Bone marrow (tissue), 2 donors: ENCODE measurements at regions not wholly inside any gene's neighbourhood (a gene's known extent, or its start where the extent isn't known, plus 50 kb on each side); places are given as distances from the start of the nearest gene placed in this dataset.

Source experiments
- DNase-seq, 2 donors: peaks; one replicate each; lab custom pipeline; 2025; lab: John Stamatoyannopoulos, UW

DNA sequence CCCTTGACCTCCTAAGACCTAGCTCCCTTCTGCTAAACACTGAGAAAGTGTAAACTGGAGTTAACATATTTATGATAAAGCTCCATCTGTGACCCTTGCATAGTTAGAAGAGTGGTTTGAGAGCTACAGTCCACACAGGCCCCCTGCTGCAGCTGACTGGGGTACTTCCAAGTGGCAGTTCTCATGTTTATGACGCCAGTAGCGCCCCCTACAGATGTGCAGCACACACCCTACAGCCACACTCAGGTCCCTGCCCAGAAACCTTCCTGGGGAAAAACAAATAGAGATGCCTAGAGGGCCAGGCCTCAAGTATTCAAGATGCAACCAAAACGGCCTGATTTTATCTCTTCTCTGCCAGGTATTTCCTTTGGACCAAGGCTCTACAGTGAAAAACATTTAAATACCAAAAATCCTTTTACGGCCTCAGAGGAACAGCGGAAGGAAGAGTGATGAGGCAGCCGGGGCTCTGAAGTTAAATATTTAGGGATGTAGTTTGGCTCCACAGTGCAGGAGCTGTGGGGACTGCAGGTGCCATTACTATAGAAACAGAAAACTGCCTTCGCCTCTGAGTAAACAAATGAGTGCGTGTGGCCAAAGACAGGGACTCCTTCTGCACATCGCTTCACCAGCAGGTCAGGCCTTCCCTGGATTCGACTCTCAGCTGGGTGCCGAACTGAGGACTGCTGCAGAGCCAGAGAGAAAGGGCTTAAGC is 553.1 kb downstream of the EFNB2 start:
- no peak for DNase-seq

DNA sequence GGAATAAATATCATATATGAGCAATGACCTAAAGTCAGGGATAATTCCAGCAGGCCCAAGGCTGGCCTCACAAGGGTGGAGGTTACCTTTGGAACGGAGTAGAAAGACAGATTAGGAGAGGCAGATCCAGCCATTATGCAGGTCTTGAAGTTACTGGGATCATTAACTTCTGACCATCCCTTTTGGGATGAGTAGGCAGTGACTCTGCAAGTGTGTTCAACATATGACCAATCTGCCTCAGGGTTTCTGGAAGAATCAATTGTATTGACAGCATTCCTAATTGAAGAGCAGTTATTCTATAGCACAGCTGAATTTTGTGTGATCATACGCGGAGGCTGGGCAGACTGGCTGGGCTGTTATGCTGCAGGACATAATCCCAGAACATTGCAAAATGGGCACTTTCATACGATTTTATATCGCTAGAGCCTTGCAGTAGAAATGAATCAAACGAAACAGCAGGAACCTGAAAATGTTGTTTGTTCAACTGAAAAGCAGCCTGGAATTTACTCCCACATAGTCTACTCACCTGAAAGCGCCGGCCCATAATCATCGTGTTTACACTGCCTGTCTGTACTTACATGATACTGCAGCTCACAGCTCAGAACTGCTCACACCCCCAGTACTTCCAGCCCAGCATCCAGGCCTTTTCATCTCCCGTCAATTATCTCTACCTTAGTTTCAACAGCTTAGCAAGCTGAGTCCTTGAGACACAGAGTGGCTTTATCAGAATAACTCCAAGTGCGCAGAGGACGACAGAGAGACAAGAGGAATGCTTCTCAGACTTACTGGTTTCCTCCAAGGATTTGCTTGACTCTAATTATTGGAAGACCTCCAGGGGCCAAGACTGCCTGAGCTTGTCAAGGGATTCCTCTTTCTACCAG is 556.1 kb downstream of the EFNB2 start:
- no peak for DNase-seq

DNA sequence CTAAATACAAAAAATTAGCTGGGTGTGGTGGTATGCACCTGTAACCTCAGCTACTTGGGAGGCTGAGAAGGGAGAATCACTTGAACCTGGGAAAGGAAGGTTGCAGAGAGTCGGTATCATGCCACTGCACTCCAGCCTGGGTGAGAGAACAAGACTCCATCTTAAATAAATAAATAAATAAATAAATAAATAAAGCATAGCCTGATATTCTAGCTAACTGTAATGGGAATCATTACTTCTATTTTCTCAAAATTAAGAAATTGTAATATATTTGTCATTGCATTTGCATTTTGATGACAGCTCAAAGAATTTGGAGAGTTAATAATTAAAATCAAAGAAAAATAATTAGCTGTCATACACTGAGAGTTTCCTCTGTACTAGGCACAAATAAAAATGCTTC is 561.1 kb downstream of the EFNB2 start:
- no peak for DNase-seq

DNA sequence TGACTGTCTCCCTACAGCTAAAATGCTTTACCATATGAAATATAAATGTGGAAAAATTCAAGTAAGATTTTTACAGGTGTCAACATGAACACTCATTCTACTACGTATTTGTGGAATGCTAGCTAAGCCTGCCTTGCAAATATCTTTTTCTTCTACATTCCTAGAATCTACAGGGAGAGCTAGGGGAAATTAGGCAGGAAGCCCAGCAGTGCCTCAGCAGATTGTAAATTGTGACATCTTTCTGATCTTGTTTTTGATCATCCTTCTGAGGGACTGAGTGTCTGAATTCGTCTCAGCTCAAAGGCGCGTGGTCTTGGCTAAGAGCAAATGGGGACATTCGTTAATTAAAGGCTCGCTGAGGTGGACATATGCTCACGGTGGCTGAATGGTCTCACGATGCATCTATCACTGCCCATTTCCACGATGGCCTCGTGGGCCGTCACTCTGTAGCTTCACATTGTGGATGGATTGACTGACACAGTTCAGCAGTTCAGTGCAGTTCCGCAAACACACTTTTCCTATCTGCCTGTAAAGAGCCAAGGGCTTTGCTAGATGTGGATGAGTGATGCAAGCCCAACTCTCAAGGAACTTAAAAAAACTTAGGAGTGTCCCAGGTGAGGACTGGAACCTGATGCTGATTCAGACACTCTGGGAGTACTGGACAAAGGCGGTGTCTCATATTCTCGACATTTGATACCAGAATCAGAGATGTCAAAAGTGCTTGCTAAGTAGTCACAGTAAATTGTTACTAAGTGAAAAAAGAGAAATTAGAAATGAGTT is 562.5 kb downstream of the EFNB2 start:
- no peak for DNase-seq

DNA sequence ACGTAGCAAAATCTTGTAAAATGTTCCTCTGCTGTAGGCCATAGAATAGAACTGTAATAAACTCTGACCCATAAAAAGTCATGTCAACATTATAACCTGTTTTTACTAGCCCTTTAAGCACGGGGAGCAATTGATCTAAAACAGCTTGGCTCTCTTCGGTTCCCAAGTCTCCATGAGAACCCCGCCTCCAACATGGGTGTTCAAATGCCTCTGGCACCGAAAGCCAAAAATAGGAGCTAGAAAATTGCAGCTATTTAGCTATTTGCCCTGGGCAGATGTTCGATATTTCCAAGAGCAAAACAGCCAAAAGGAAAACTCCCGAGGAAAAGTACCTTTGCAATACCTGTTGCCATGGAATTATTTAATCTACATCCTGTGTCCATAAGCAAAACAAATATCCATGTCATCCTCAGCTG is 563.1 kb downstream of the EFNB2 start:
- no peak for DNase-seq

DNA sequence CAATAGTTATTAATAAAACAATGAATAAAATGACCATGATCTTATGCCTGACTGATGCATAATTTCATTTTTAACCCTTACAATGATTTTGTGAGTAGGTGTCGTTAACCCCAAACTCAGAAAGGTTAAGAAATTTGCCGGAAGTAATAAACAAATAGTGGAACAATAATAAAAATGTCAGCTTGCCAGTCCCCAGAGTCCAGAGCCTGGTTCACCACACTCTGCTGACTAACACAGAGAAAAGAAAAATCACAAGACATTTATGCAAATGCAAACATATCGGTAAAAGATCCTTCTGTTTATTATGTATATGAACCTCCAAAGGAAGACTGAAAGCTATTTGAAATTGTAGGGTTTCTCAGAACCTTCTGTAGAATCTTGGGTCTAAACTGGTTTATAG is 563.7 kb downstream of the EFNB2 start:
- DNase-seq = no peak

DNA sequence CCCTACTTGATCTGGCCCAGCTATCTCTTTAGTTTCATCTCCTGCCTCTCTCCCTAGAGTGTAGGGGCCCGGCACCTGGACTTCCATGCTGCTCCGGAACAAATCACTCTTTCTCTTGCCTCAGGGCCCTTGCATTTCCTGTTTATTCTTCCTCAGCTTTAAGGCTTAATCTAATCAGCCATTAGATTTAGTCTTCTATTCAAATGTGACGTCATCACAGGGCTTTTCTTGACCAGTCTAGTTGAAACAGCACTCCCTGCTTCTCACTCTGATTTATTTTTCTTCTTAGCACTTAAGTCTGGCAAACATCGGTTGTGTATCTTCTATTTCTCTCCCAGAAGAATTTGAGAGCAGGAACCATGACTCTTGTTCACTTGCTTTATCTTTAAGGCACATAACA is 564.1 kb downstream of the EFNB2 start:
- DNase-seq = no peak

DNA sequence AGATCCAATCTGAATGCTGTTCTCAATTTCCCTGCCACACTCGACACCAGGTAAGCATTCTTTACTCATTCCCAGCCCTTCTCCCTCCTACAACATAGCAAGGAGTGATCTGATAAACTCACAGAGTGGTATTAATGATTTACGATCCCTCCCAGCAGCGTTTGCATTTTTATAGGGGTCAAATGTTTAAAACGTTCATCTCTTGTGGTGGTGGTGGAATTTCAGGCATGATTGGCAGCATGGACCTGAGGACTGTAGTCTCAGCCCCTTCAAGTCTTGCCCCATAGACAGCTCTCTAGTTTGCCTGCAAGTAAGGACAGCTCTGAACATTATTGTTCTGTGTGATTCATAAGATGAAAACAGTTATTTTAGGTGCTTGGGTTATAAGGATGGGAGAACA is 565.7 kb downstream of the EFNB2 start:
- no peak for DNase-seq

DNA sequence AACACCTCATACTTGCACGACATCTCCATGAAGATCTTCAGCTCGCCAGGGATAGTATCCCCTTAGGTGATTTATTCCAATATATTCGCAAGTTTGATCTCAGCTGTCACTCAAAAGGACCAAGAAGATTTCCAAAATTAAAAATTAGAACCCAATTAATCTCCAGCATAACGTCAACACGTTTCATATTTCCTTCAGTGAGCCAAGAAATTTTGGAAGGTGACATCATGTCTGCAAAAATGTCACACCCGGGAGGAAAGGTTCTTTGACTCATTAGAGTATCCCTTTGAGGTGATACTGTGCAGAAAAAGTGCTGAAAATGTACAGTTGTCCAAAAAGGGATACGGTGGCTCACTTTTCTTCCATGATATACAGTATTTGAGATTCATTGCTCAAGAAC is 569.6 kb downstream of the EFNB2 start:
- no peak for DNase-seq

DNA sequence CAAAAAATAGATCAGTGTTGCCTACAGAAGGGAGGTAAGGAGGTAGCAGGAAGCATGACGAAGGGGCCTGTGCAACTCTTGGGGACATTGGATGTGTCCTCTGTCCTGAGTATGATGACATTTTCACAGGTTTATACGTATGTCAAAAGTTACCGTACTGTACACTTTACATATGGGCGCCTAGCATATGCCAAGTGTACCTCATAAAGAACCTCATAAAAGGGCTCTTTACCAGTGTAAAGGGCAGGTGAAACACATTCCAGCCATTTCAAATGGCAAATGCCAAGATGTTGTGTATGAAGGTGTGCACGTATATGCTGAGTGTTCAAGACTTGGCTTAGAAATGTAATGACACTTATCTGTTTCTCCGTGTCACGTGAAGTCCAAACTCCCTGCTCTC is 573.4 kb downstream of the EFNB2 start:
- DNase-seq = no peak

DNA sequence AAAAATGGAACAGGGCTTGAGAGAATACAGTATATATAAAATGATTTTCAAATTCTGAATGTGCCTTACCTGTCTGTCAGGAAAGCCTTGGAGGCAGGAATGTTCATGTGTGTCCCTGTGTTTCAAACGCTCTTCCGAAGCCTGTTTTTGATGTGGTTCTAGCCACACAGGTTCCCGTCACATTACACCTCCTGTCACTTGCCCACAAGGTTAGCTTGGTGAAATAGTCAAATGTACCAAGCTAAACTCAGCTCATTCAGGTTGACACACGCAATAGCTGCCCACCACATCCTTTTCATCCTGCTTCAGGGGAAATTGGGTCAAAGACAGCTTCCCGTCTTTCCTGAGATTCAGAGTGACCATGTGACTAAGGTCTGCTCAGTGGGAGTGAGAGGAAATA is 574.0 kb downstream of the EFNB2 start:
- DNase-seq = no peak

DNA sequence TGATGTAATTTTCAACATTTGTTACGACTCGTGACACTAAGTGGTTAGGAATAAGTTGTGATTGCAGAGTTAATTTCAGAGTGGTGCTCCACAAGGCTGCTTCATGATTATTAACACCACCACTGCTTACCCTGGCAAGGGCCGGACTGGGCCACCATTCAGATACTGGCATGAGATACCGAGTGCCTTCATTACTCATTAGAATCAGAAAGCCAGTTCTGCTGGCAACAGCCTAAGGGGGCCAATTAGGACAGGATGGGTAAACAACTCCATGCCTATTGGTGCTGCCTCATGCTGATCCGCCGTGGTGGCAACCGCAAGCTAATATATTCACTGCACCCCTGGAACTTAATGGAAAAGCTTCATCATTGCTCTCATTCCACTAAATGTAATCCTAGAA is 575.1 kb downstream of the EFNB2 start:
- DNase-seq = no peak

DNA sequence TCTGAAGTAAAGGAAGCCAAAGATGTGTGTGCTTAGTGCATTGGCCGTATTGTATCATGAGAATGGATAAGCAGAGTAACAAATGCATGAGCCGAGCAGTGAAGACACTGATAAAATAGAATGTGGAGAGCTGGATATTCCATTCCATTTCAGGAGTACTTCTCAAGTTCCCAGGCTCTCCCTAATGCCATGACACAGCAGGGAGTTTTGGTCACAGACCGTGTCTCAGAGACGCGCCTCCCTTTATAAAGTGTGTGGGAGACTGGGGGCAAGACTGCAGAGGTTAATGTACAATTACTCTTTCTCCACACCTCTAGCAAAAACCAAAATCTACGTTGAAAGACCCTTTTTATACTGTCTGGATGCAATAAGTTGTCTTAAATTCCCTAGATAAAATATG is 575.6 kb downstream of the EFNB2 start:
- no peak for DNase-seq

DNA sequence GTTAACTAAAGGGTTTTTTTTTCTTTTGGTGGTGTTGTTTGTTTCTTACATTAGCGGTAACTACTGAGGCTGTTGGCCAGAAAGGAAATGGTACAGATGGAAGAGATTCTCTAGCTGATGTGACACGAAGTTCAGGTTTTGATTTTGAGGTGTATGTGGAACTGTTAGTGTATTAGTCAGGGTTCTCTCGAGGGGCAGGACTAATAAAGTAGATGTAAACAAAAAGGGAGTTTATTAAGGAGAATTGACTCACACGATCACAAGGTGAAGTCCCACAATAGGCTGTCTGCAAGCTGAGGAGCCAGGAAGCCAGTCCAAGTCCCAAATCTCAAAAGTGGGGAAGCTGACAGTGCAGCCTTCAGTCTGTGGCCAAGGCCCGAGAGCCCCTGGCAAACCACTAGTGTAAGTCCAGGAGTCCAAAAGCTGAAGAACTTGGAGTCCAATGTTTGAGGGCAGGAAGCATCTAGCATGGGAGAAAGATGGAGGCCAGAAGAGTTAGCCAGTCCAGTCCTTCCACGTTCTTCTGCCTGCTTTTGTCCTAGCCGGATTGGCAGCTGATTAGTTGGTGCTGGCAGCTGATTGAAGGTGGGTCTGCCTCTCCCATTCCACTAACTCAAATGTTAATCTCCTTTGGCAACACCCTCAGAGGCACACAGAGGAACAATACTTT is 577.6 kb downstream of the EFNB2 start:
- no peak for DNase-seq

DNA sequence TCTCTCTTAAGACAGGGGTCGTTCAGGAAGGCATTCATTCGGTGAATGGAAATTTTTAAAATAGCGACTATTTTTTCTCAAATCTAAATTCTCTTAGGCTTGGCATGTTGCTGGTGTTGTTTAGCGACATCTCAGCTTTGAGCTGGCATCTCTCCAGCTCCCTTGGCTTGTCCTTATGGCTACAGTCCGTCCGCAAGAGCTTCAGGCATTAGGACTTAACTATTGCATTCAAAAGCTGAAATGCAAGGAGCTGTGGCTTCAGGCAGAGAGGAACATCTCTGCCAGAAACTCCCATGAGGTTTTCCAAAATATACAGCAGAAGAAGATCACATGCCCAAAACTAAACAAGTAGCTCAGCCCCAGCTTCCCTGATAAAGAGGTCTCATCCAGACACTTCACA is 578.5 kb downstream of the EFNB2 start:
- no peak for DNase-seq

DNA sequence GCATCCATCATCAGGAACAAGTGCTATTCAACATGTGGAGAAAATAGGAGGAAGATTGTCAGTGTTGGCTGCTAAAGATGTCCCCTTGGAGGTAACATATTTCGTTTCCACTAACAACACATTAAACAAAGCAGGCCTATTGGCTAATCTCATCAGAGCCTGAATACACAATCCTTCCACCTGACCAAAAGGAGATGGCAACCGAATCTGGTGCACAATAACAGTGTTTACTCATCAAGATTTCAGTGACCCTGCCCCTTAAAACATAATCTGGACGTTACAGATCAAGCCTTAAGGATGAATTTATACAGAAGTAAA is 582.5 kb downstream of the EFNB2 start:
- no peak for DNase-seq

DNA sequence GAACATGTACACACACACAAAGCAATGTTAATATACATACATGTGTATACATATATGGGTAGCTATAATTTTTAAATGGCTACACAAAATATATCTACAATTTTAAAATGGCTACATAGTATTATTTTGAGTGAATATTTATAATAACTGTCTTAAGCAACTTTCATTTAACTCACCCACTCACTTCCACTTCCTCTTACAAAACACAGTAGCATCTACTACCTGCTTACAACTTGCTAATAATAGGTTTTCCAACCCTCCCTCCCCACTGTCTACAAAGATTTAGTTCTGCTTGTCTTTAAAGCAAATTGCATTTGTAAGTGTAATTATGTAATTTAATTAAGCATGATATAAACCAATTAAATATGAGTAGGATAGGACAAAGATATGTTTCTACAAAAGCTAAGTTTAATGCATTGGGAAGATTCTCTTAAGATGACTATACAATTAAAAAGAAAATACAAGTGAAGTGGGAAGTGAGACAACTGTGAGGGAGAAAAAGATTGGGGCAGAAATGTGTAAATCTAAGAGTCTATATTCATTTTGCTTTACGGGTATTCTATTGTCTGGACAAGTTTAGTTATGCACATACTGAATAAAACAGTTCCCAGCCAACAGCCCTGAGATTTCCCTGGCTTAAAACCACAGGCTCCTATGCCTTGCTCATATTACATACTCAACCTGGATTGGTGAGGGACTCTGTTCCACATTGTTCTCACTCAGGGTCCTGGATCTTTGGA is 583.1 kb downstream of the EFNB2 start:
- no peak for DNase-seq

DNA sequence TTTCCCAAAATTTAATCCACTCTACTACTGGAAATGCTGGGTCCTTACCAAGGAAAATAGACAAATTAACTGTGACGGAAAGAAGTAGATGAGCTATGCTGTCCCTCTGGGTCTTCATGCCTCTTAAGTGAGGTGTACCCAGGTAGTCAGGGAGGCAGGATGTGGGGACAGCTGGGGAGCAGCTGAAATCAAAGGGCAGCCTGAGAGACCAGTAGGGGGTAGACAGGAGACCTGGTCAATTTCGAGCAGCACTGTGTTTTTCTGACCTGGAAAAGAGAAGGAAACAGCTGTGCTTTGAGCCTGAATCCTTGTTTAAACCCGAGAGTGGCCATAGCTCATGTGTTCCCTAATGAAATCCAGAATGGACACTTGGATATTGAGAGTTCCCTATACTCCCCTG is 587.3 kb downstream of the EFNB2 start:
- no peak for DNase-seq

DNA sequence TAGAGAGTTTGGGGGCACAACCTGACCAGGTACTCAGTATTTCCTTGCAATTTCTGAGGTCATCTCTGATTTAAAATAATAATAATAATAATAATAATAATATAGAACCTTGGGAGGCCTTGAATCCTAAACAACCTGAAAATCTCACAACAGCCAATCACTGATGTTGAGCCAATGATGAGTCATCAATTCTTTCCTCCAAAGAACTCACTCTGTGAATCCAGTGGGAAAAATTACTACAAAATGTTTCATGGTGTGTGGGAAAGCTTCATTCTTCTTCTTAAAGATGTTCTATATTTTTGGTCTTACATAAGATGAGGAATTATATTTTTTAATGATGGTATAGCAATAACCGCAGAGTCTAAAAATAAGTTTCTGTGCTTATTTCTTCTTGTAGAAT is 594.6 kb downstream of the EFNB2 start:
- DNase-seq = no peak

DNA sequence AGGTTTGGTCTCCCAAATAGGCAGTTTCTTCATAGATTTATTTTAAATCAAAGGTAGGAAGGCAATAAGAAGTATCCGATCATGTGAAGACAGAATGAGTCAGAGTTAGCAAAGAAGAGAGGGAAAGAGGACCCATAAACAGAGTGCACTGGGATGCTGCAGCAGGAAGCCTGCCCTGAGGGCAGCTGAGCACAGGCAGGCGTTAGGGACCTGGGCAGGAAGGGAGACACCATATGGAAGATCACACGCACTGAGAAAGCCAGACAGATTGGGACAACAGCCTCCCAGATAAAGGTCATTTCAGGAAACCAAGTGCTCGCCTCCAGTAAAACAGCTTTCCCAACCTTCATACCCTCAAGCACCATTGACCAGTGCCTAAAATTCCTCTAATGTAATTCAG is 598.0 kb downstream of the EFNB2 start:
- DNase-seq = no peak

DNA sequence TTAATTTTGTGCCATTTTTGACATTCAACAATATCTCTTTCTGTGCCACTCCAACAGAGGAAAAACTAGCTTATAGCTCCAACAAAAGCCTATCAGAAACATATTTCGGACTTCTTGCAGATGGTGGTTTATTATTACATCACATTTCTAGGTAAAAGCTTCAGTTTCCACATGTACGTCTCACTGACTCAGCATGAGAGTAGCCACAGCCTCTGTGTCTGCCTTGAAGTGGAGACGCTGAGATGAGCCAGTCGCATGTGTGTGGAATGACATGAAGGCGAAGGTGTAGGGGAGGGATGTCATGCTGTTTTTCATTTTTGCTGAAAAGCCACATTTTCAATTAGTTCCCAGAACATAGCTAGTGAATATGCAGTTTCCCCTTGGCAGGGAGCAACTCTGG is 598.6 kb downstream of the EFNB2 start:
- no peak for DNase-seq

DNA sequence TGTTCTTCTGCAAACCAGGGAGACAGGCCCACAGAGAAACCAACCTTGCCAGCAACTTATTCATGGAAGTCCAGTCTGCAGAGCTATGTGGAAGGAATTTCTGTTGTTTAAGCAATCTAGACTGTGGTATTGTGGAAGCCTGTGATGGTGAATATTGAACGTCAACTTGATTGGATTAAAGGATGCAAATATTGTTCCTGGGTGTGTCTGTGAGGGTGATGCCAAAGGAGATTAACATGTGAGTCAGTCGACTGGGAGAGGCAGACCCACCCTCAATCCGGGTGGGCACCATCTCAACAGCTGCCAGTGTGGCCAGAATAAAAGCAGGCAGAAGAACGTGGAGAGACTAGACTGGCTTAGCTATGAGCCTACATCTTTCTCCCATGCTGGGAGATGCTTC is 606.0 kb downstream of the EFNB2 start:
- DNase-seq = no peak
